HG02973 (cell line): ENCODE measurements at regions not wholly inside any gene's neighbourhood (a gene's known extent, or its start where the extent isn't known, plus 50 kb on each side); places are given as distances from the start of the nearest gene placed in this dataset.

ENCODE experiments used
- ATAC-seq: cut with Tn5 transposase; IDR thresholded peaks from one replicate; pipeline ENCODE4 v1.9.1; 2021; ENCODE audit warnings: moderate library complexity; ENCODE audit not compliant: unreplicated experiment

DNA sequence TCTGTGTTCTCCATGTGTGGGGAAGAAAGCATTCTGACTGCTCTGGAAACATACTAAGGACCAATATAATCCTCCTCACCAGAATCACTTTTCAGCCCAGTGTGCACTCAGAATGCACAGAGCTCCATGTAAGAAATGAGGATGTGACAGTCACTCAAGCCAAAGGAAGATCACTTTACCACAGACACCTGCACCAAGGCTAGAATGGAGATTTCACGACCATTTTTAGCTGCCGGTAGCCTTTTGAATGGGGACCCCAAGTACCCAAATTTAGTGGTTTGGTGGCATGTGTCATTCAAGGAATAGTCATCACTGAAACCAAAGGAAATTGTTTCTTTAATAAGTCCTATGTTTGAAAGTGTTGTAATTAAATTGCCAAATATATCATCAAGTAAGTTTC lies 613.2 kb upstream of the ACVR2A start:
- peak; percentile 61 for ATAC-seq

- no peak for ATAC-seq
Observed at GRCh38 chr2:147231081-147231480, 613.7 kb upstream of the ACVR2A start.

DNA sequence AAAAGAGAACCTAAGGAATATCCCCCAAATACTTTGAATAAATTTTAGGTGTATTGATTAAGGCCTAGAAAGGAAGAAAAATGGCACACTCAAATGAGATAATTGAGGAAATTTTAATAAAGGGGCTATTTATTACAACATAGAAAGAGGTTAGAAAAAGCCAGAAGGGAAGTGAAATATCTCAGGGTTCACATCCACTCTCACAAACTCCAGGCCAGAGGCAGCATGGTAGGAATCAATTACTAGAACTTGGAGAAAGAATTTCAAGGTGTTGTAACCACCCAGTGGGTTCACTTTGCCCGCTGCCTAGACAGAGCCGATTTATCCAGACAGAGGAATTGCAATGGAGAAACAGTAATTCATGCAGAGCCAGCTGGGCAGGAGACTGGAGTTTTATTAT lies 617.5 kb upstream of the ACVR2A start:
- ATAC-seq: no peak

GRCh38 chr2:147224070-147224469 lies 620.8 kb upstream of the ACVR2A start:
- no peak for ATAC-seq

GRCh38 chr2:147223553-147224060 lies 621.2 kb upstream of the ACVR2A start:
- no peak for ATAC-seq

- ATAC-seq: peak; percentile 90
Observed at GRCh38 chr2:147223119-147223518, 621.7 kb upstream of the ACVR2A start.

GRCh38 chr2:147222506-147222905 lies 622.3 kb upstream of the ACVR2A start:
- no peak for ATAC-seq

GRCh38 chr2:147214914-147215313 lies 629.9 kb upstream of the ACVR2A start:
- ATAC-seq: no peak

DNA sequence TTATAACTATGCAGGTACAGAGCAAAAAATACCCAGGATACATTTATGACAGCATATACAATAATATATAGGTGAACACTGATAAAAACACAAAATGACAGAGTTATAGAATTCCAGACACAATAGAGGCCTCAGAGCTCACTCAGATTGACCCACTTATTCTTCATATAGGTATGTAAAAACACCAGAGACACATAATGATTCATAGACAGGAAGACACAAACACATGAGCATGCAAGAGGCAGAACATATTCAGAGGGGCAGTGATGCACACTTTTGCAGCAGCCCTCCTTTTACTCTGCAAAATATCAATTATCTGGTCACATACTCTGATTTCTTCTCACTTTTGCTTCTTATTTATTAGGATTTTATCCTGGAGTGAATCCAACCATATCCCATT lies 633.3 kb upstream of the ACVR2A start:
- ATAC-seq: no peak

DNA sequence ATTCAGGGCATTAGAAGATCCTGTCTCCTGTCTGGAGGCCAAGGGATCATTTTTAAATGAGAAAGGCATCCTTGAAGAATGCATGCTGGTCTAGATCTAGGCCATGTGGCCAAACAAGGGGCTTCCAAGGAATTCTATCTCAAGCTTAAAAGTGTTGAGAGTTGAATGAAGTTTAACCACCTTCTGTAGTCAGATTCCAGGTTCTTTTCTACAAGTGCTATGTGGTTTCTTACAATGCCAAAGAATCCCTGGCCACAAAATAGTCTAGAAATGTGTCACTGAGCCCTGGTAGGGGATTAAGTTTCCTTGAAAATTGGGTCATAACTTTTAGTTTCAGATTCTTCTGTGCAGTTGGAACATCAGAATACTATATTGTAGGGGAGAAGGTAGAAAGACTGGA lies 640.7 kb upstream of the ACVR2A start:
- no peak for ATAC-seq

DNA sequence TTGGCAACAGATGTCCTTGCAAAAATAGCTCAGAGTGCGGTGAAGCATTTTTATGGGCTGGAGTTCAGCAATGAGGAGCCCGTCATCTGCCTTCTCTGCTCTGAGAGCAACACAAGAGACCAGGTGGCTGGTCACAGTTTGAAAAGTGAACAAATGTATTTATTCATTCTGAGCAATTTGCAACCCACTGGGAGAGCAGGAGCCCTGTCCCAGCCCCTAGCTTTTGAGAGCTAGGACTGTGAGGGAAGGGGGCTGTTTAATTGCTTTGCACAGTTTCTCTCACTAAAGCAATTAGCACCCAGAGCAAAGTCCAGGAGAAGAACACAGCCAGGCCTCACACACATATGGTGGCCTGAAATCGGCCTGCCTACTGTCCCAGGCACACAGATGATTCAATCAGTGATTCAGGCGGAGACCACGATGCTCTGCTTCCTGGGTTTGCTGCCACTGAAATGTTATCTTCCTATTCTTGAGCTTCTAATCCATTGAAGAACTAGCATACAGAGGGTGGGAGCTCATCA lies 646.1 kb upstream of the ACVR2A start:
- ATAC-seq: no peak

GRCh38 chr2:147197754-147198483 lies 646.9 kb upstream of the ACVR2A start:
- ATAC-seq: no peak

GRCh38 chr2:147182260-147182659 lies 662.6 kb upstream of the ACVR2A start:
- peak; percentile 65 for ATAC-seq

GRCh38 chr2:147181351-147182029 lies 663.3 kb upstream of the ACVR2A start:
- peak; percentile 64 for ATAC-seq

DNA sequence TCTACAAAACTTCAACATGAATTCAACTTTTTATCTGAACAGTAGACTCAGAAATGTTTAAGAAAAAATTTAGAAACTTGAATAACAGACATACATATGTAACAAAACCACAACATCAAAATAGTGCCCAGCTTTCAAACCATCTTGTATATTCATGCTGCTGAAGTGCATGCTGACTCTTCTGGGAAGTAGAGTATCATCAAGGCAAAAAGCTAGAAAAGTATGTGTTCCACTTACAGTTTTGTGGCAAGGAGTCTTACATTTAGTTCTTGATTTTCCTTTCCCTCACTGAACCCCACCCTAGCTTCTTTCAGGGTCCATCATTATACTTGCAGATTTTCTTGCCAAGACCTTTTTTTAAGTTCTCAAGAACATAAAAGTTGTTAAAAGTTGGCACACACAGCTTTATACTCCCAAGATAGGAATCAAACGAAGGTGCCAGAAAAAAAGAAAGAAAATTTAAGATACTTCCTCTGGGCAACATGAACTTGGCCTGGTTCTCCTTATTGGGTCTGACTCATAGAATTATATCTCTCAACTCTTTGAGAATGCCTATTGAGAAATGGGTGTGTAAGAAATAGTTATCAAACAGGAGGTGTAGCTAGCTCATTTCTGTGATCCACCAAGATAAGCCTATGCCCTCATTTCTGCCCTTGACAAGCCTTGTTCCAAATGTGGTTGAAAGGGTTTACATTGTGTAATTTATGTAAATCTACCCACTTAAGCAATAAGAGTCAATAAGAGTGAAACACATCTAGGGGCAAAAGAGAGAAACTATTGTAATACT lies 667.6 kb upstream of the ACVR2A start:
- no peak for ATAC-seq

DNA sequence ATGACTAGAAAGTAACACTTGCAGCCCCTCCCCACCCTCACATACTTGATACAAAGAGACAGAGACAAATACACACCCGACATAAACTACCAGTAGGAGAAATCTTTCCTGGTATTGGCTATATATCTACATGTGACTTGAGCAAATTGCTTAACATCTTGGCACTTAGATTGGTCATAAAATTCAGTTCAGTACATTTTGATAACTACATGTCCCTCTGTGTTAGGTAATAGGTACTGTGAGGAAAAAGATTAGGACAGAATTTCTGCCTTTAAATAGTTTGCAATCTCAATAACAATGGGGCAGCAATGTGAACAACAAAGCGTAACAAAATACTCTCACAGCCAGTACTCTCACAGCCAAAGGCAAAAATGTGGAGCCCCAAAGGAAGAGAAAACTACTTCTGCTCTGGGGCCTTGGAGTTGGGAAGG lies 670.0 kb upstream of the ACVR2A start:
- no peak for ATAC-seq

GRCh38 chr2:147173798-147174197 lies 671.0 kb upstream of the ACVR2A start:
- no peak for ATAC-seq

DNA sequence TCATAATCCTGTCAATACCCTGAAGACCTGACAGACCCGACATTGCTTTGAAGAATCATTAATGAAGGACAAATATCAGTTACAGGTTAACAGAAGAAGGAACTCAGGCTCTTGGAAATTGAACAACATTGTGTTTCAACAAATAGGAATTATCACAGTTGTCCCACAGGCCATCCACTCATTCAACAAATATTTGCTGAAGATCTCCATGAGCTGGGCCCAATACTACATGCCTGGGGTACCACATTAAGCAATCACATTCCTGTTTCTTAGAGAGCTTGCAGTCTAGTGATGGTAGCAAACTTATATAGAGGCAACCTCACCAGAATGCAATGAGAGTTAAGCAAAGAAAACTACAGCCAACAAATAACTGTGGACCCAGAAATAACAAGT lies 671.6 kb upstream of the ACVR2A start:
- ATAC-seq: no peak

DNA sequence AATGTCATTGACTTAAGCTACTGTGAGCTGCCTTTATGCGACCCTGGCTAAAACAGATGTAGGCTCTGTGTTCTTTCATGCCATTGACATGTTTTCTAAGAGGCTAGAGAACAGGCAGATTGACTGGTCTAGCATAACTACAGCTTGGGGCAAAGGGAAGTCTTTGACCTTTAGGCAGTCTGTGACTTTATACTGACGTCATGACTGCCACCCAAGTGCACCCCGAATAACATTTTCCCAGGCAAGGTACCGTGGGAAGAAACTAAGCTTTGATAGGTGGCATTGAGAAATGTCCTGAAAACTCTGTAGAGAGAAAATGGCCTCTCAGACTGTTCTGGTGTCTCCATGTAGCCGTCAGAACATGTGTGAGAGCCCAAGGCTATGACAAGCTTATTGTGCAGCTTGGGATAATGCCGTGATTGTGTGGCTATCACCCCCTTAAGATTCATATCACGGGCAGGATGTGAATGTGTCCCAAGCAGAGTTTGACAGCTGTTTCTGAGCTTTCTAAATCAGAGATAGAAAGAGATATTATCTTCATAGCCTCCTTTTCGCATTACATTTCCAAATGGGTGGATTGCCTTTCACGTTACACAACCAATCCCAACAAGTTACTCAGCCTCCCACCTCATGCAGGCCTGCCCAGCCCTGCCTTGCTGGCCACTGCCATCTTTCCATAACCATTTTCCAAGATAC lies 672.2 kb upstream of the ACVR2A start:
- no peak for ATAC-seq

- ATAC-seq: no peak
Observed at GRCh38 chr2:147171941-147172340, 672.9 kb upstream of the ACVR2A start.

DNA sequence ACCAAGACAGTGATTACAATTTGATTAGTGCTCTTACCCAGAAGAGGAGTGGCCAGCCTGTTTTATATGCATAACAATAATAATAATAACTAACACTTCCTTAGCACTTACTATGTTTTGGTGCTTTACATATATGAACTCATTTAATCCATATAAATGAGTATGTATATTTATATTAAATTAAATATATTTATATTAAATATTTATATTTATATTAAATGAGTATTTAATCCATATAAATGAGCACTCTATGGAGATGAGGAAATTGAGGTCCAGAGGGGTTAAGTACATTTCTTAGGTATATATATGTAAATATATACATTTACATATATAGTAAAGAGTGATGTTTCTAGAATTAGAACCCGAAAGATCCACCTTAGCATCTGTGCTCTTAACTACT lies 673.9 kb upstream of the ACVR2A start:
- ATAC-seq: no peak
